ENCODE measurements at regions not wholly inside any gene's neighbourhood (a gene's known extent, or its start where the extent isn't known, plus 50 kb on each side); places are given as distances from the start of the nearest gene placed in this dataset.

DNA sequence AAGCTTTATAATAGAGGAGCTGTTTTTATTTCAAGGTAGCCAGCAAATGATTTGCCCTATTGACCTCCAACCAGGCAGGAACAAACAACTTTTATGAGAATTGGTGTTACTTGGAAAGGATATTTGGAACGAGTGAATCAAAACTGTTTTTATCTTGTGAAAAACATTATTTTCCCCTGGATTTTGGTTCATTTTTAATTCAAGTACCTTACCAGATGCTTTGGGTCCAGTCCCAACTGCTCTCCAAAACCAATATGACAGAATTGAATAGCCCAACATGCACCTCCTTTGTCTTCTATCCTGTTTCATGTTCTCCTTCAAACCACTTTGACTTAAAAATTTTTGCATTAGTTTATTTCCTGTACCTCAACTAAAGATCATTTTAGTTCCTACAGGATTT, 178.6 kb upstream of the RBMS1 start:
- DNase-seq (ENCODE audit: extremely low read depth in 1 of 2, low read depth in 1 of 2) = no peak

DNA sequence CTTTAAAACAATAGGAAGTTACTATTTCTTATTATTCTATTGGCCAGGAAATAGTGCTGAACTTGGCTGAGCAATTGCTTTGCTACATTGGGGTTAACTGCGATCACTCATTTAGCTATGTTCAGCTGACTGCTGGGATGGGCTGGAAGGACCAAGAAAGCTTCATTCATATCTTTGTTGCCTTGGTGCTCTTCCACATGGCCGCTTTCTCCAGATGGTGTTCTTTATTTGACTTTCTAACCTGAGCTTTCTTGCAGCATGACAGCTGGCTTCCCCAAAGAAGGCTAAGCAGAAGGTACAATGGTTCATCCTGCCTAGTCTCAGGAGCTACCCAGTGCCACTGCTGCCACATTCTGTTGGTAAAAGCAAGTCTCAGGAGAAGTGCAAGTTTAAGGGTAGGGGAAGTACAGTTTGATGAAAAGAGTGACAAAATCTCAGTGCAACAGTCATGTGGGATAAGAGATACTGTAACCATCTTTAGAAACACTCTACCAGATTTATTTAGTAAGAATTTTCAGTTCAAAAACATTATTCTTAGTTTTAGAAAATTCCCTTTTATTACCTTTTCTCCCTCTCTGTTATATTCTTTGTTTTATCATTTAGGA, 180.6 kb upstream of the RBMS1 start:
- DNase-seq (ENCODE audit: extremely low read depth in 1 of 2, low read depth in 1 of 2) = no peak

DNA sequence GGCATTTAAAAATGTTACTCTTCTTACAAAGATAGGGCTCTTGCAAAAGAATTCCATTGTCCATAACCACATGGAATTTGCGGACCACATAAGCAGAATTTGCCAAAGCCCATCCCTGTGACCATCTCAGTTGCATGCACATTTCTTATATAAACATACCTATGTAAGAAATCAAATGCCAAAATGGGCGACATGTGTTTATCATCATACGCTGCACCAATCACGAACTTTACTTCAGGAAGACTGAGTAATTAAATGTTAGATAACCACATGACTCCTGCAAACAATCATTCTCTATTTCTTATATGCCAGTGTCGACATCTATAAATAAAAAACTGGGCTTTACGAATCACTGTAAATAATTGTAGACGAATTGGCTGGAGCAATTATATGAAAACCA, 186.1 kb upstream of the RBMS1 start:
- DNase-seq (ENCODE audit: extremely low read depth in 1 of 2, low read depth in 1 of 2) = no peak

DNA sequence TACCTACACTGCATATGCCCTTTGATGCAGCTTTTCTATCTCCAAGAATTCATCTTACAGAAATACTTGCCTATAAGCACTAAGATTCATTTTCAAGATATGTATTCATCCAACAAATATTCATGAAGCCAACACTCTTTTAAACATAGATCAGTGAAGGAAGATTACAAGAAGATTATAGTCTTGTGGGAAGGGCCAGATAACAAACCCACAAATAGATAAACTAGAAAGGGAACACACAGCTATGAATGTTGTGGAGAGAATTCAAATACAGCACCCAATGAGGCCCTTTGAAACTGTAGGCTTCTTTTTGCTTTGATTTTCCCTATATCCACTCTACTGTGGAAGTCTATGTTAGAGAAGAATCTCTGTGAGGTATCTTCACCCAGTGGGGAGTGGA, 186.7 kb upstream of the RBMS1 start:
- DNase-seq (ENCODE audit: extremely low read depth in 1 of 2, low read depth in 1 of 2) = no peak

DNA sequence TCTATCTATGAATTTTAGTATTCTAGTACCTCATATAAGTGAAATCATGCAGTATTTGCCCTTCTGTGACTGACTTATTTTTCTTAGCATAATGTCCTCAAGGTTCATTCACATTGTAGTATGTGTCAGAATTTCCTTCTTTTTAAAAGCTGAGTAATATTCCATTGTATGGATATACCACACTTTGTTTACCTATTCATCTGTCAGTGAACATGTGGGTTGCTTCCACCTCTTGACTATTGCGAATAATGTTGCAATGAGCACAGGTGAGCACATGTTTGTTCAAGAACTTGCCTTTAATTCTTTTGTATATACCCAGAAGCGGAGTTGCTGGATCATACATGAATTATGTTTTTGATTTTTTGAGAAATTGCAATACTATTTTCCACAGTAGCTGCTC, 187.4 kb upstream of the RBMS1 start:
- no peak for DNase-seq (ENCODE audit: extremely low read depth in 1 of 2, low read depth in 1 of 2)

DNA sequence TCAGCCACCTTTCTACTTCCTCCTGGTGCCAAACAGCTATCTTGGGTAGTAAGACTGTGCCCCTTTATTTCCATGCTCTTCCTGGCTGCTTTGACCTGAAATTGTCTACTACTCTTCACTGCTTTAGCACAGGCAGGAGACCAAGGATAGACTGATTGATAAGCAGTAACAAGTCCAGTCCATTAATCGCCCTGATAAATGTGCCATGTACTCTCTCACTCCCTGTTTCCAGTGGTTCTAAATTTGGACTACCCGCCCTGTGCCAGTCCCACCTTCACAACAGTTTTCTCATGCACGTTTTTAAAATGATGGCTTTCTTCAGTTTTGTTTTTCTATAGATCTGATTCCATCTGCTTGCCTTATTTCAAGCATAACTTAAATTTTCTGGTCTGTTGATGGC, 189.6 kb upstream of the RBMS1 start:
- DNase-seq (ENCODE audit: extremely low read depth in 1 of 2, low read depth in 1 of 2) = no peak

DNA sequence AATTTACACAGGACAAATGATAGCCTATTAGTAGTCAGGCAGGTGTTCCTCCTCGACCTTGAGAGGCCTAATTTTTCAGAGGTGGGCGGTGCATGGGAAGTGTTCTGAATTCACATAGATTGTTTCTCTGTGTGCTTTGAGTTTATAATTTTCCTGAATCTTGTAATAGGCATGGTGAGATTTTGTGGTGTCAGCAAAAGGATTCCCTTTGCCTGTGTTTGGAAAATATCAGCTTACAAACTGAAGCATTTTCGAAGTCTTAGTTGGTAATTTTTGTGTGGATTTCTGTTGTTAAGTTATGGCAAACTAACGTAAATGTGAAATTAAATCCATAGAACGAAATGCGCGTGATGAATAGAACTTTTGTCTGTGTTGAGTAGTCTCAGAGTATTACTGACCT, 194.0 kb upstream of the RBMS1 start:
- DNase-seq (ENCODE audit: extremely low read depth in 1 of 2, low read depth in 1 of 2) = no peak

DNA sequence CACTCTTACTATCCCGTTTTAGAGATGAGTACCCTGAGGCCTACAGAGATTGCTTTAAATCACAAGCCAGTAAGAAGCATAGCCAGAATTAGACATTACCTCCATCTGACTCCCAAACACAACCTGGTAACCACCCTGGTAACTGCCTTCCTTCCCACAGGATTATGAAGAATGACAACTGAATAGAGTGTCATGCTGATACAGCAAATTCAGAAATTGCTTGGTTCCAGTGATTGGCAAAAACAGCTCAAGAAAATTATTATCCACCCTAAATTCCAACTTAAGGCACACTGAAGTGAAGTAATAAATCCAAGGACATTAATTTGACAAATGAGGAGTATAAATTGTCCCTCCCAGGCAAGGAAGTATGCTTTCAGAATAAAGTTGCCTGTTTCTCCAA, 195.8 kb upstream of the RBMS1 start:
- no peak for DNase-seq (ENCODE audit: extremely low read depth in 1 of 2, low read depth in 1 of 2)

DNA sequence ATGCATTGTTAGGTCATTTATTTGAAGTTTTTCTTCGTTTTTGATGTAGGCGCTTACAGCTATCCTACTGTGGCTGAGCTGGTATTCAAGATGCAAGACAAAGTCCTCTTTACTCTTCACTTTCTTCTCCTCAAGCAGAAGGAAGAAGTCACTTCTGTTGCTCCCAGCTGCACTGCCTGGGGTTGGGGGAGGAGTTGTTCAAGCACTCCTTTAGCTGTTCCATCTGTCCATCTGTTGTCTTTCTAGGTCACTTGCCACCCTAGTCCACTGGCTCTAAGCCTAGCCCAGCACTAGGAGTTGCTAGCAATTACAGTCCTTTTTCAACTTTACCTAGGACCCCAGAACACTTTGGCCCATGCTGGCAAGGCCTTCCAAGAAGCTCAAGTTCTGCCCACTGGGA, 200.6 kb upstream of the RBMS1 start:
- DNase-seq (ENCODE audit: extremely low read depth in 1 of 2, low read depth in 1 of 2) = no peak

DNA sequence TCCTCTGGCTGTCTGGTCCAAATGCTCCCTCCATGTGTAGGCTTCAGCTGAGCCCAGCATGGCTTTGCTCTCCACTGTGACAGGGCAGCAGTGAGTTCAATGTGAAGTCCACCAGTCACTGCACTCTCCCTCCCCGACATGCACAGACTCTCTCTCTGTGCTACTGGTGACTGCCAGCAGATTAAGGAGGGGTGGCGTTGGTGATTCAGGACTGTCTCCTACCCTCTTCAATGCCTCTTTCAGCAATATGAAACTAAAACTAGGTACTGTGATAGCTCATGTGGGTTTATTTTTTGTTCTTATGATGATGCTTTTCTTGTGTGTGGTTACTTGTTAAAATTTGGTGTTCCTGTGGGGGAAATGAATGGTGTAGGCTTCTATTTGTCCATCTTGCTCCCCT, 201.0 kb upstream of the RBMS1 start:
- no peak for DNase-seq (ENCODE audit: extremely low read depth in 1 of 2, low read depth in 1 of 2)

DNA sequence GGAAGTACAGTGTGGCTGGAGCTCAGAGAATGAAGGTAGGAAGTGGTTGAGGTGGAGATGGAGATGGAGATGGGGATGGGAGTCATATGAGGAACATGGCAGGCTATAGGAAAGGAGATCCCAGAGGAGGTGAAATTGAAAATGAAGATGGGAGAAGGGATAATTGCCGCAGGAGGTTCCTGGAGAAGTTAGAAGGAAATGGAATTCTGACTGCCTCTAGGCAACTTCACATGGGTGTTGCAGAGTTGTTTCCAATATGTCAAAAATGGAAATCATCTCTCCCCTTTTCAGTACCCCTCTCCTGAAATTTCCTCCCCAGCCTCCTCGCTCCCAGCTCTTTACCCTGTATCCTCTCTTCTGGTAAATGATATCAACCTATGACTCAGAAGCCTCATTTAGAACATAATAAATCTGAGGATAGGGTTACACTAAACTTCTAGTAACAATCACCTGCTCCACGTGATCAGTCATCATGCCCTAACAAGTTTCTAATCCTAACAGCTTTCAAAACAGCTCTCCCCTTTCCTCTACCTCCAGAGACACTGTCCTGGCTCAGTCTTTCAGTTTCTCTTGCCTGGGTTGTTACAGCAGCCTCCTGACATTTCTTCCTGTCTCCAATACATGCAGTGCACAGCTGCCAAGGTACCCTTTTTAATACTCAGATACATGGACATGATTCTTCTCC, 201.9 kb upstream of the RBMS1 start:
- no peak for DNase-seq (ENCODE audit: extremely low read depth in 1 of 2, low read depth in 1 of 2)

DNA sequence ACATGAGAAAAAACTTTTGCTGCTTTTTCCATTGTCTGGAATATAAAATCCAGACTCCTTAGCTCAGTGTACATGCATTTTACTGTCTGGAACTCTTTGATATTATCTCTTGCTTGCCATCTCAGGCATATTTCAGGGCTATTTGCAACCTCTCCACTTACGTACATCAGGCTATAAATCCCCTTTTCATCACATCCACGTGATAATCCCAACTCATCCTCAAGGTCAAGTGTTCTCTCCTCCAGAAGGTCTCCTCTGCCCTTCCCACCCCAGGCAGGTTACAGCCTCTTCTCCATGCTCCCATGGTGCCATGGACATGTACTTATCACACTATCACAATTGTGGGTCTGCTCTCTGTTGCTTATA, 202.5 kb upstream of the RBMS1 start:
- DNase-seq (ENCODE audit: extremely low read depth in 1 of 2, low read depth in 1 of 2) = no peak

DNA sequence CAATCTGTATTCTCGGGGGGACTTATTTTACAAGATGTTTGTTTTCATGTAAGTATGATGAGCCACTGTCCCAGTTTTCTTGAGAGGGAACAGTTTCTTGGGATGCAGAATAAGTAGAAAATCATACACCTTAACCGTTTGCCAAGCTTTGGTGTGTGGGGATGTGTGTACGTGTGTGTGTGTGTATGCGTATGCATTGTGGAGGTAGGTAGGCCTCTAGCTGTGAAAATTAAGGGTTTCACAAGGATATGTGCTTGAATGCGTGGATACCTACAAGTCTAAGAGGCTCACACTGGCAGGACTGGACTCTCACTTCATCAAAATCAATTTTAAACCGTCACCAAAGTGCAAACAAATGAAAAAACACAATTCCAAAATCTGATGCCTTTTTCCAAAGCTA, 204.2 kb upstream of the RBMS1 start:
- DNase-seq (ENCODE audit: extremely low read depth in 1 of 2, low read depth in 1 of 2) = no peak

DNA sequence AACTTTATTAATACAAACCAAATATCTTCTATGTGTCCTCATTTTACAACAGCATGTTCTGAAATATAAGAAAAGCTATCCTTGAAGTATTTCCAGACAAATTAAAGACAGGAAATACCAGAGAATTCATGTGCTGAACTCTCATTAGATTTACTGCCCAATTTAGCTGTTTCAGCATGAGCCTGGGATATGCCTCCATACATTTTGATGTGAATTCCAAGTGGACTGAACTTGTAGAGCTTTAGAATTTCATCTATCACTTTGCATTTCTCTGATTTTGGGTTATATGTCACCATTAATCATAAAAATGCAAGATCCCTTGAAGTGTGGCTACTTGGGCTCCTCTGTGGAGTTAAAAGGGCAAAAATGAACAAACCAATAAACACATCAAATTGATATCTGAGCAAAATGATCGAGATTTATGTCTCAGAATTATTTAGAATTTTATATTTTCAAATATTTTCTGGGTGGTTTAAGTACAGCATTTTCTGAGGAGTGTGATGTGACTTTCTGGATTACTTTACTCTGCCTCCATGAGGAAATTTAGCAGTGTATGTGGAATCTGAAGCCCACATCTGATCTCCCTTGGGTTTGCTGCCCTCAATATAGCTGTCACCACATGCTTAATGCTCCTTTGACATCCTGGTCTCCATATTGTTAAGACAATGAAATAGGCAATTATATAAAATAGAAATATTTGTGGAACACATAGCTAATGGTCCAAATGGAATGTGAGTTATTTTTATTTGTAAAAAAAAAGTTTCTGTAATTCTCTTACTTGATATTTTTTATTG, 206.6 kb upstream of the RBMS1 start:
- DNase-seq (ENCODE audit: extremely low read depth in 1 of 2, low read depth in 1 of 2) = no peak

DNA sequence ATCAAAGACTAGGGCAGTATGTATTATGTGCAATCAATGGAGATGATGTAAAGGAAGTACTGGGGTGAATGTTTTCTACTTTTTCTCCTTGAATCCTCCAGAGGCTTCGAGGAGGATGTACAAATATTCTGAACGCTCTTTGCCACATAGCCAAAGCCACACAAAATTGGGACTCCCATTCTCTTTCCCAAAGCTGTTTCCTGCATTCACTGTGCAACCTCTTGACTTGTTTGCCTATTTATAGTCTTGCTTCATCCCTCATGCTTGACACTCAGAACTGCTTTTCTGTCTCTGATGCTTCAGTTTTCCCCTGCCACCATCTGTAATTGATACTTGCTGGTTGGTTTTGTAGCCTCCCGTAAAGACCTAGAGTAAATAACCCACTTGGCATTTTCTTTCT, 208.2 kb upstream of the RBMS1 start:
- DNase-seq (ENCODE audit: extremely low read depth in 1 of 2, low read depth in 1 of 2) = no peak

DNA sequence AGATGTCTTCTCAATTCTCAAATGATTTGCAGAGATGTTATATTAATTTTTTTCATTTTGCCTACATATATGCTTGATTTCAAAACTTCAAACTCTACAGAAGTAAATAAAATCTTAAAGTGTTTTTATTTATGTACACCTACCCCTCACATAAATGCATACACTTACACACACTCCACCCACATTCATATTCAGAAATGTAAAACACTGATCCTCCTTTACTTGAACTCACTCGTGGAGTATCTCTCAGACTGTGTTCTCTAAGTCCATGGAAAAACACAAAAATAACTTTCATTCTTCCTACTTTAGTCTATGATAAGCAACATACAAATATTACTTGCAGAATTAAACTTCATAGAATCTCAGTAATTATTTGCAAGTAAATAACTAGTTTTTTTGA, 209.1 kb upstream of the RBMS1 start:
- DNase-seq (ENCODE audit: extremely low read depth in 1 of 2, low read depth in 1 of 2) = no peak

DNA sequence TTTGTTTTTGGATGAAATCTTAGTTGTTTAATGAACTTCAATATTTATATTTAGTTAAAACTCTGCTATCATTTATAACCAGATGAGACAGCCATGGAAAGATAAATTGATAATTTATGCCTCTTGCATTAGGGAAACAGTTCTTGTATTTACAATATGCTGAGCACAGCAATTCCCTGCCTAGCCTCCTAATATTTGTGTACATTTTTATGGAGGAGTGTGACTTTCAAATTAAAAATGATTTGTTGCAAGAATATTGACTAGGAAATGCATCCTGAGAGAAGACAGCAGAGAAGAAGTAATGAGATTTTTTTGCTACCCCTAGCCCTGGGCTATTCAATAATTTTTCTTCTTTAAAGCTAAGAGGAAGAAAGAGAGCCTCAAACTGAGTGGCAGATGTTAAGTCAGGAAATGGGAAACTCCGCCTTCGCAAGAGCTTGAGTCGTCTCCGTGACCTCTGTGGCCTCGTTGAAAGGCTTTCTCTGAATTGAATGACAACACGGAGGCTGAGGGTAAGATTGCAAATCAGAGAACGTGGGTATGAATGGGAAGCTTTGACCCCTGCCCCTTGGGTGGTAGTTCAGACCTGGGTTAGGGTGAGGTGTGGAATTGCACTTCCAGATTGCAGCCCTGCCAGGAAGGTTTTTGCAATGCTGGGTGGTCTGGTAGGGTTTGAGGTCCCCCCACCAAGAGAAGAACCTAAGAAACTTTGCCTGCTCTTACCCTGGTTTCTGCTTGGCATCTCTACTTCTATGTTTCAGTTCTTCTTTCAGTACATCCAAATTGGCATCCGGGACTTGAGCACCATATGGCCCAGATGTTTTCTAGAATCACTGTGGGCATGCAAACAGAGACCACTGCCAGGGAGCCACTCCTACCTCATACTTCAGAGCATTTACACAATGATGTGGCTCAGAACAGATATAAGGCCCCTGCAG, 210.3 kb upstream of the RBMS1 start:
- no peak for DNase-seq (ENCODE audit: extremely low read depth in 1 of 2, low read depth in 1 of 2)

DNA sequence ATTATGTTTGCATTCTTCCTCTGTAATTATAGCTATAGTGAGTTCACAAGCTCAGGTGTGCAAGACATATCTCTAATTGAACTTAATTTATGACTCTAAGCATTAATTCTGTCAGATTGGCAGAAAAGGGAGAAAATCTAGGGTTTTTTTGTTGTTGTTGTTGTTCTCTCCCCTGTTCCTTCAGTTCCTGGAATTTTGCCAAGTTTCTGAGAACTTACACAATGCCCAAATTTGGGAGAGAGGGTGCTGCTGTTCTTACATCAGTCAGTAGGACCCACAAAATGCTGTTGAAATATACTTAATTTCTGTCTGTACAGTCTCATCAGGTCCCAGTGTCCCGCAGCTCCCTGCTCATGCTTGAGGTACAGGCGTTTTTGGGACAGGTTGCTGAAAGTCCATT, 221.8 kb upstream of the RBMS1 start:
- no peak for DNase-seq (ENCODE audit: extremely low read depth in 1 of 2, low read depth in 1 of 2)

DNA sequence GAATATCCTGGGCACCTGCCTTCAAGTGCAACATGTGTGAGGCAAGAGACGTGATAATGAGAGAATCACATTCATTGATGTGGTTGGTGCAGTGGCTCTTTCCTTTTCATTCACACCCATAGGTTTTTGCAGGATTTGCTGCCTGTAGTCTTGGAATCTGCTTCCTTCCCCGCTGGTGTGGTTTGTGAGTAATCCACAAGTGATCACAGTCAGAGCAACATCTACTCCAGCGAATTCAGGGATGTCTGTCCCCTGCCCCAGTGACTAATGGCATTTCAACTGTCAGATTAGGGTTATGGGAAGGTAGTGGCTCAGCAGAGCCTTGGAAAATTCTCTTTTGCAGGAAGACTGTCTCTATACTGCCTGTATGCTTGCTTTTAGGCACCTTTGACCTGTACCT, 225.5 kb upstream of the RBMS1 start:
- DNase-seq (ENCODE audit: extremely low read depth in 1 of 2, low read depth in 1 of 2) = no peak

DNA sequence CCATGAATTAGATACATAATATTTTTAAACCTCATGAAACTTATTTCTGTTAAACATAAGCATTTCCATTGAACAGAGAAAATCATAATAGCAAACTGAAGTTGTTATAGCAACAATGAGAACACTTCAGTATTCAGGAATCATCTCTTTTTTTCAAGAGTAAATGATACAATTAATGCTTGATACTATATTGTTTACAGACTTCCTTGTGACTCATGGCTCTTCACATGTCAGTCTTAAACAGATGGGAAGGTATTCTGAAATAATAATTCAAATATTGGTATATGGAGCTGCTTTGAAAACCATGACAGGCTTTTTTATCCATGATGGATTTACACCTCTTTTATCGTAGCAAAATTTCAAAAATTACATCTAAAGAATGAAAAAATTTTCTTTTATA, 226.5 kb upstream of the RBMS1 start:
- DNase-seq (ENCODE audit: extremely low read depth in 1 of 2, low read depth in 1 of 2) = no peak
